Lower lobe of right lung (tissue), 2 donors: ENCODE measurements at regions not wholly inside any gene's neighbourhood (a gene's known extent, or its start where the extent isn't known, plus 50 kb on each side); places are given as distances from the start of the nearest gene placed in this dataset.

ENCODE experiments used
- ATAC-seq, 2 donors: fragments of 200-7000 bp; cut with Tn5 transposase; one replicate each; pipeline ENCODE4 v1.9.1; 2020 to 2022; ENCODE audit warnings: mild to moderate bottlenecking in 2 of 2, moderate library complexity in 2 of 2
- DNase-seq: peaks from one replicate; pipeline ENCODE4 v3.0.0-alpha.2; 2020
- H3K27ac ChIP-seq: fragments of 200-600 bp; one replicate; pipeline ENCODE4 v1.8.0; 2022
- H3K27me3 ChIP-seq: fragments of 200-600 bp; one replicate; pipeline ENCODE4 v1.8.0; 2022; ENCODE audit warnings: low read depth
- H3K36me3 ChIP-seq: fragments of 200-600 bp; one replicate; pipeline ENCODE4 v1.8.0; 2022; ENCODE audit warnings: mild to moderate bottlenecking
- H3K4me1 ChIP-seq: fragments of 200-600 bp; one replicate; pipeline ENCODE4 v1.8.0; 2022
- H3K4me3 ChIP-seq: fragments of 200-600 bp; one replicate; pipeline ENCODE4 v1.8.0; 2022; ENCODE audit warnings: mild to moderate bottlenecking
- H3K9me3 ChIP-seq: fragments of 200-600 bp; one replicate; pipeline ENCODE4 v1.8.0; 2022
- intact Hi-C: fragments of 100-400 bp; cut with DNase I; formaldehyde crosslinking; loops from one replicate; pipeline ENCODE4 v1.11.0; 2022
- TF ChIP-seq, protein P1 (sequence below): fragments of 200-600 bp; IDR thresholded peaks from one replicate; pipeline ENCODE4 v1.8.0; 2022; ENCODE audit warnings: antibody characterized with exemption, mild to moderate bottlenecking
- donor health status: DM: no; HTN: yes; CAD: no; lungs with severe emphysema.

DNA sequence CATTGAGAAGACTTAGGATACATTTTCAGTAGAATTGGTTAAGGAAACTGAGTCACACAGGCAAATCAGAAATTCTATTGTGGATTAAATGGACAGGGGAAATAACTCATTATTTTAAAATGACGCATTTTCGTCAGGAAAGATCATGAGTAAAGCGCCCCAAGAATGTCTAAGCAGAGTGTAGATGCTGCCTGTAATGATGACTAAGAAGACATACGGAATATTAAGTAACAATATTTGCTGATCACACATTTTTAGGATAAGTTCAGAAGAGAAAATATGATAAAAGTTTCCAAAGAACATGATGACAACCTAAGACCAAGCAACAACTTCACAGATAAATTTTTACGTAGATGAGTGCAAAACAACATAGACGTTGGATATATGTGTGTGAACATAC lies 596.3 kb upstream of the TENM3 start:
- no peaks in the 10 kb centered on the region for H3K27me3 ChIP-seq
- H3K9me3 ChIP-seq, result no peaks in the 10 kb centered on the region
- H3K4me3 ChIP-seq, result no peak overlapping the region
- no peak for ATAC-seq
- H3K27ac ChIP-seq, result no peak overlapping the region
- no peak for DNase-seq
- TF ChIP-seq, protein P1, sequence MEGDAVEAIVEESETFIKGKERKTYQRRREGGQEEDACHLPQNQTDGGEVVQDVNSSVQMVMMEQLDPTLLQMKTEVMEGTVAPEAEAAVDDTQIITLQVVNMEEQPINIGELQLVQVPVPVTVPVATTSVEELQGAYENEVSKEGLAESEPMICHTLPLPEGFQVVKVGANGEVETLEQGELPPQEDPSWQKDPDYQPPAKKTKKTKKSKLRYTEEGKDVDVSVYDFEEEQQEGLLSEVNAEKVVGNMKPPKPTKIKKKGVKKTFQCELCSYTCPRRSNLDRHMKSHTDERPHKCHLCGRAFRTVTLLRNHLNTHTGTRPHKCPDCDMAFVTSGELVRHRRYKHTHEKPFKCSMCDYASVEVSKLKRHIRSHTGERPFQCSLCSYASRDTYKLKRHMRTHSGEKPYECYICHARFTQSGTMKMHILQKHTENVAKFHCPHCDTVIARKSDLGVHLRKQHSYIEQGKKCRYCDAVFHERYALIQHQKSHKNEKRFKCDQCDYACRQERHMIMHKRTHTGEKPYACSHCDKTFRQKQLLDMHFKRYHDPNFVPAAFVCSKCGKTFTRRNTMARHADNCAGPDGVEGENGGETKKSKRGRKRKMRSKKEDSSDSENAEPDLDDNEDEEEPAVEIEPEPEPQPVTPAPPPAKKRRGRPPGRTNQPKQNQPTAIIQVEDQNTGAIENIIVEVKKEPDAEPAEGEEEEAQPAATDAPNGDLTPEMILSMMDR, result no peak
- intact Hi-C loops, result no loop called here
- H3K36me3 ChIP-seq, result no peaks in the 10 kb centered on the region
- no peaks in the 10 kb centered on the region for H3K4me1 ChIP-seq

- TF ChIP-seq, protein P1, result no peak
- no peak for ATAC-seq
- intact Hi-C loops, result no loop called here
These were observed 595.6 kb upstream of the TENM3 start for GRCh38 chr4:181647396-181648147.

DNA sequence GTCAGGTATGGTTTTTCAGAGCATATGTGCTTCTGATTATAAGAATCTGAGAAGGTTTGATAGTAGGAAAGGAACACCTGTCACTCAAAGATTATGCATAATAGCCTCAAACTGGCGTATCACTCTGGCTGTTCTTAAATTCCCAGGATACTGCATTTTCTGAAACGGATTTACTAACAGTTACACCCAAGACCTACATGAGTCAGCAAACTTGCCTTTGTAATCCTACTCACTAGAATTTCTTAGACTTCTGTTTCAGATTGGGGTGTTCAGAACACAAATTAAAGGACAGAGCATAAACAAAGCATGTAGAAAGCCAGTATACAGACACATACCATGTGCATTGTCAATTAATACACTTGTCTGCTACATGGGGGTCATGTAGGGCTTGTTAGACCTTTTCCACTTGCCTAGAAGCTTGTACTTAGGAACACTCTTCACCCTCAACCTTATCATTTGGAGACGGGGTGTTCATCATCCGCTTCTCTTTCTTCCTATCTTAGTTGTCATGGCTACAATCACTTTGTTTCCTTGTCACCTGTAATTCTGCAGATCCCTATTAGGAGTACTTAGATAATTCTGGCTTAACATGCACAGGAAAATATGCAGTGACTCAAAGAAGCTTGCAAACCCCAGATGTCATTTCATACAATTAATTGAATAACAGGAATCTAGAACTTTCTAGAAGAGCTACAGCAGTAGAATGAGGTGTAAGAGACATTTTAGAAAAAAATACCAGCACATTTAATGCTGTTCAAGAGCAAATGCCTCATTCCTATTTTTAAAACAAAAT lies 593.0 kb upstream of the TENM3 start:
- no peak for DNase-seq
- TF ChIP-seq, protein P1, result no peak
- Histone ChIP-seq H3K4me3 (no peak overlapping the region), H3K4me1 (no peaks in the 10 kb centered on the region), H3K9me3 (no peaks in the 10 kb centered on the region), H3K36me3 (no peaks in the 10 kb centered on the region), H3K27ac (no peak overlapping the region), H3K27me3 (no peaks in the 10 kb centered on the region)
- intact Hi-C loops, result no loop called here
- ATAC-seq, result no peak

More at GRCh38 chr4:181647396-181648147, 595.6 kb upstream of the TENM3 start:
- Histone ChIP-seq H3K9me3 (no peaks in the 10 kb centered on the region), H3K36me3 (no peaks in the 10 kb centered on the region), H3K4me1 (no peaks in the 10 kb centered on the region), H3K27ac (no peak overlapping the region), H3K27me3 (no peaks in the 10 kb centered on the region), H3K4me3 (no peak overlapping the region)
- DNase-seq, result no peak

- H3K9me3 ChIP-seq, result no peaks in the 10 kb centered on the region
- intact Hi-C loops, result no loop called here
- no peaks in the 10 kb centered on the region for H3K27me3 ChIP-seq
- TF ChIP-seq, protein P1, result no peak
- no peak overlapping the region for H3K27ac ChIP-seq
- no peak overlapping the region for H3K4me3 ChIP-seq
- DNase-seq, result no peak
- H3K36me3 ChIP-seq, result no peaks in the 10 kb centered on the region
- no peaks in the 10 kb centered on the region for H3K4me1 ChIP-seq
- ATAC-seq, result no peak
These were observed 586.5 kb upstream of the TENM3 start for GRCh38 chr4:181656748-181657147.

DNA sequence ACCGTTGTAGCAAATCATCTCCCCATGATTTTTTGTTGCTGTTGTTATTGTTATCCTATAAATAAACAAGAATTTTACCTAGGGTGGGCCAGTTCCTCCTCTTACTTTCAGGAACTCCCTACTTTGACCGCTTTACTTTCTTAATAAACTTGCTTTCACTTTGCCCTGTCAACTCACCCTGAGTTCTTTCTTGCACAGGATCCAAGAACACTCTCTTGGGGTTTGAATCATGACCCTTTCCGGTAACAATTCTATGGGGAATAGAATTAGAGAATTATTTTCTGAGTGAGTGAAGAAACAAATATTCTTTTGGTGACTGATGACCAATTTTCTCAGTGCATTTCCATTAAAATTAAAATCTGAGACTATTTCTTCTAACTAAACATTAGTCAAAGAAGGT lies 584.0 kb upstream of the TENM3 start:
- DNase-seq (no peak), ATAC-seq (no peak)
- Histone ChIP-seq H3K36me3 (no peaks in the 10 kb centered on the region), H3K27me3 (no peaks in the 10 kb centered on the region), H3K4me1 (no peaks in the 10 kb centered on the region), H3K9me3 (no peaks in the 10 kb centered on the region), H3K4me3 (no peak overlapping the region), H3K27ac (no peak overlapping the region)
- intact Hi-C loops, result no loop called here
- TF ChIP-seq, protein P1, result no peak
